Right lung (tissue), 2 donors: ENCODE measurements at regions not wholly inside any gene's neighbourhood (a gene's known extent, or its start where the extent isn't known, plus 50 kb on each side); places are given as distances from the start of the nearest gene placed in this dataset.

Experiments used
- DNase-seq, 2 donors: peaks; one replicate each; pipeline ENCODE4 v3.0.0-alpha.2; 2013

GRCh38 chr13:53144826-53145225, 116.2 kb downstream of the OLFM4 start:
- DNase-seq = no peak

- DNase-seq = no peak
Measured at GRCh38 chr13:53150568-53150967, 122.0 kb downstream of the OLFM4 start.

- peak in 1 of 2 donors; percentile 53 for DNase-seq
Measured at GRCh38 chr13:53151336-53152056, 122.9 kb downstream of the OLFM4 start.

- DNase-seq = no peak
Measured at GRCh38 chr13:53152057-53152421, 123.4 kb downstream of the OLFM4 start.

GRCh38 chr13:53158201-53158600, 129.6 kb downstream of the OLFM4 start:
- DNase-seq = no peak

- no peak for DNase-seq
Measured at GRCh38 chr13:53159431-53159830, 130.8 kb downstream of the OLFM4 start.

GRCh38 chr13:53160211-53160610, 131.6 kb downstream of the OLFM4 start:
- no peak for DNase-seq

GRCh38 chr13:53161251-53161650, 132.6 kb downstream of the OLFM4 start:
- DNase-seq = no peak

- no peak for DNase-seq
Measured at GRCh38 chr13:53165261-53165660, 136.6 kb downstream of the OLFM4 start.

GRCh38 chr13:53167561-53167960, 138.9 kb downstream of the OLFM4 start:
- DNase-seq = no peak

- no peak for DNase-seq
Measured at GRCh38 chr13:53170910-53171309, 142.3 kb downstream of the OLFM4 start.

GRCh38 chr13:53174545-53174944, 145.9 kb downstream of the OLFM4 start:
- peak; percentile 13 to 26 for DNase-seq

- no peak for DNase-seq
Measured at GRCh38 chr13:53180684-53181083, 152.1 kb downstream of the OLFM4 start.

- DNase-seq = no peak
Measured at GRCh38 chr13:53182724-53183123, 154.1 kb downstream of the OLFM4 start.

- no peak for DNase-seq
Measured at GRCh38 chr13:53188120-53188519, 159.5 kb downstream of the OLFM4 start.

- DNase-seq = no peak
Measured at GRCh38 chr13:53189162-53189561, 160.5 kb downstream of the OLFM4 start.

GRCh38 chr13:53191091-53191490, 162.5 kb downstream of the OLFM4 start:
- no peak for DNase-seq

- no peak for DNase-seq
Measured at GRCh38 chr13:53197424-53197823, 168.8 kb downstream of the OLFM4 start.

GRCh38 chr13:53198017-53198416, 169.4 kb downstream of the OLFM4 start:
- DNase-seq = no peak

GRCh38 chr13:53198736-53199135, 170.1 kb downstream of the OLFM4 start:
- no peak for DNase-seq

- no peak for DNase-seq
Measured at GRCh38 chr13:53200075-53200474, 171.5 kb downstream of the OLFM4 start.

- peak; percentile 54 to 59 for DNase-seq
Measured at GRCh38 chr13:53200498-53201453, 172.2 kb downstream of the OLFM4 start.
